ENCODE measurements at regions not wholly inside any gene's neighbourhood (a gene's known extent, or its start where the extent isn't known, plus 50 kb on each side); places are given as distances from the start of the nearest gene placed in this dataset.

DNA sequence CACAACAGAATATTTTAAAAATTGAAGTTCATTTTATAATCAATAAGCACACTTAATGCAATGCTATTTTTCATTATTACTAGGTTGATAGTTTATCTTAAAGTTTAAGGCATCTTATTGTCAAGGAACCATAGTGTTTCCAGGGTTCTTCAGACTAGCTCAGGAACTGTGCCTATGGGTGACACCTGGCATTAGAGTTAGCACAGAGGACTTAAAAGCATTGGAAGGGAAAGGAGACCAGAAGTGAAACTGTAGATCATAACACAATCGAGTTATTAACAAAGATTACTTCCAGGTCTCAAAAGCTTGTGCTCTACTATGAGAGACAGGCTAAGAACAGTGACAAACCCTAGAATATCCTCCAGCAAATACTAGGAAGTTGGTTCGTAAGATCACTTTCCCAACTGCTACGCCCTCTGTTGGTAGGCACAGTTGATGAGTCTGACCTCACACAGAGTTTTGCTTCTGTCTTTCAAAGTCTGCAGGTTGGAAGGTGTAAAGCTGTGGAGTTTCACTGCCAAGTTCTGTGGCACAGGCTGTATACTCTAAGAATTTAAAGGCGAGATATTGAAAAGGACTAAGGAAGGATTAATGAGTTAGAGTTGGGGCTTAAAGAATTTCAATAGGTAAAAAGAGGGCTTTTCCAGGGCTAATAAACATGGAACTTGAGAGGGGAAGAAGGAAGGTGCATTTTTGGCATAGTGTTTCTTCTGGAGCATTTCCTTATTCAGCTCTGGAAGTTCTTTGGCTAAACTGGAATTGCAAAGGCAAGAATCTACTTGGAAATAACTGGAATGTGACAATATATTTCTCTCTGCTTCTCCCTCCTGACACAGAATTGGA lies 531.3 kb upstream of the JAG1 start (continued):
- TF ChIP-seq, protein P1, sequence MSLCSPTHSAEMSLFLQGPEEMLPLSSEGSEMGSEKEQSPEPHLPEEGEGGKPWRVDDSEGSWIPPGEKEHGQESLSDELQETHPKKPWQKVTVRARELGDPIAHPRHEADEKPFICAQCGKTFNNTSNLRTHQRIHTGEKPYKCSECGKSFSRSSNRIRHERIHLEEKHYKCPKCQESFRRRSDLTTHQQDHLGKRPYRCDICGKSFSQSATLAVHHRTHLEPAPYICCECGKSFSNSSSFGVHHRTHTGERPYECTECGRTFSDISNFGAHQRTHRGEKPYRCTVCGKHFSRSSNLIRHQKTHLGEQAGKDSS (CRISPR knock-in tag; IDR thresholded peaks at IDR 0.05; ENCODE audit: borderline replicate concordance, low read depth), result no peak
- no peak for TF ChIP-seq ZNF780A (CRISPR knock-in tag; IDR thresholded peaks at IDR 0.05)
- no peak for TF ChIP-seq HOXA3 (CRISPR knock-in tag; IDR thresholded peaks at IDR 0.05)
- TF ChIP-seq ZNF468 (CRISPR knock-in tag; IDR thresholded peaks at IDR 0.05), result no peak
- TF ChIP-seq ZNF138 (CRISPR knock-in tag; IDR thresholded peaks at IDR 0.05; ENCODE audit: low read depth), result no peak
- TF ChIP-seq, protein P2, sequence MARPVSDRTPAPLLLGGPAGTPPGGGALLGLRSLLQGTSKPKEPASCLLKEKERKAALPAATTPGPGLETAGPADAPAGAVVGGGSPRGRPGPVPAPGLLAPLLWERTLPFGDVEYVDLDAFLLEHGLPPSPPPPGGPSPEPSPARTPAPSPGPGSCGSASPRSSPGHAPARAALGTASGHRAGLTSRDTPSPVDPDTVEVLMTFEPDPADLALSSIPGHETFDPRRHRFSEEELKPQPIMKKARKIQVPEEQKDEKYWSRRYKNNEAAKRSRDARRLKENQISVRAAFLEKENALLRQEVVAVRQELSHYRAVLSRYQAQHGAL (CRISPR knock-in tag; IDR thresholded peaks at IDR 0.05; ENCODE audit: not compliant biosample characterization), result no peak
- TF ChIP-seq, protein P3, sequence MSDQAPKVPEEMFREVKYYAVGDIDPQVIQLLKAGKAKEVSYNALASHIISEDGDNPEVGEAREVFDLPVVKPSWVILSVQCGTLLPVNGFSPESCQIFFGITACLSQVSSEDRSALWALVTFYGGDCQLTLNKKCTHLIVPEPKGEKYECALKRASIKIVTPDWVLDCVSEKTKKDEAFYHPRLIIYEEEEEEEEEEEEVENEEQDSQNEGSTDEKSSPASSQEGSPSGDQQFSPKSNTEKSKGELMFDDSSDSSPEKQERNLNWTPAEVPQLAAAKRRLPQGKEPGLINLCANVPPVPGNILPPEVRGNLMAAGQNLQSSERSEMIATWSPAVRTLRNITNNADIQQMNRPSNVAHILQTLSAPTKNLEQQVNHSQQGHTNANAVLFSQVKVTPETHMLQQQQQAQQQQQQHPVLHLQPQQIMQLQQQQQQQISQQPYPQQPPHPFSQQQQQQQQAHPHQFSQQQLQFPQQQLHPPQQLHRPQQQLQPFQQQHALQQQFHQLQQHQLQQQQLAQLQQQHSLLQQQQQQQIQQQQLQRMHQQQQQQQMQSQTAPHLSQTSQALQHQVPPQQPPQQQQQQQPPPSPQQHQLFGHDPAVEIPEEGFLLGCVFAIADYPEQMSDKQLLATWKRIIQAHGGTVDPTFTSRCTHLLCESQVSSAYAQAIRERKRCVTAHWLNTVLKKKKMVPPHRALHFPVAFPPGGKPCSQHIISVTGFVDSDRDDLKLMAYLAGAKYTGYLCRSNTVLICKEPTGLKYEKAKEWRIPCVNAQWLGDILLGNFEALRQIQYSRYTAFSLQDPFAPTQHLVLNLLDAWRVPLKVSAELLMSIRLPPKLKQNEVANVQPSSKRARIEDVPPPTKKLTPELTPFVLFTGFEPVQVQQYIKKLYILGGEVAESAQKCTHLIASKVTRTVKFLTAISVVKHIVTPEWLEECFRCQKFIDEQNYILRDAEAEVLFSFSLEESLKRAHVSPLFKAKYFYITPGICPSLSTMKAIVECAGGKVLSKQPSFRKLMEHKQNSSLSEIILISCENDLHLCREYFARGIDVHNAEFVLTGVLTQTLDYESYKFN (CRISPR knock-in tag; conservative IDR thresholded peaks at IDR 0.05), result no peak
- no peak for TF ChIP-seq ZNF546 (CRISPR knock-in tag; conservative IDR thresholded peaks at IDR 0.05)
- TF ChIP-seq MIER2 (CRISPR knock-in tag; IDR thresholded peaks at IDR 0.05), result peak; percentile 69; the same call in 1 of the 2 replicates
- no peak for TF ChIP-seq ZNF160 (CRISPR knock-in tag; IDR thresholded peaks at IDR 0.05)
- no peak for TF ChIP-seq ZIK1 (CRISPR knock-in tag; IDR thresholded peaks at IDR 0.05; ENCODE audit: borderline replicate concordance, low read depth)
- TF ChIP-seq ZNF770 (CRISPR knock-in tag; IDR thresholded peaks at IDR 0.05), result no peak
- TF ChIP-seq PCBP1 (IDR thresholded peaks at IDR 0.05; ENCODE audit: borderline replicate concordance, low read depth, low read length), result no peak
- TF ChIP-seq TBX2 (CRISPR knock-in tag; IDR thresholded peaks at IDR 0.05; ENCODE audit: borderline replicate concordance), result no peak
- no peak for TF ChIP-seq NFE2L1 (CRISPR knock-in tag; IDR thresholded peaks at IDR 0.05; ENCODE audit: borderline replicate concordance)
- TF ChIP-seq KDM2A (CRISPR knock-in tag; IDR thresholded peaks at IDR 0.05; ENCODE audit: borderline replicate concordance, low read depth), result no peak; the same call in 1 of the 2 replicates
